Hepatocyte (in vitro differentiated cells): ENCODE measurements at regions not wholly inside any gene's neighbourhood (a gene's known extent, or its start where the extent isn't known, plus 50 kb on each side); places are given as distances from the start of the nearest gene placed in this dataset.

Experiments
- DNase-seq: peaks from one replicate; pipeline ENCODE4 v3.0.0-alpha.2; 2016; ENCODE audit warnings: low spot score
- H2AFZ ChIP-seq: fragments of 200-600 bp; sonication (generic); 2 replicates; pipeline ENCODE4 v1.6.0; 2016; ENCODE audit warnings: antibody characterized with exemption, mild to moderate bottlenecking
- H3K27ac ChIP-seq: fragments of 200-600 bp; sonication (generic); 2 replicates; pipeline ENCODE4 v1.5.1; 2016; ENCODE audit warnings: mild to moderate bottlenecking
- H3K27me3 ChIP-seq: fragments of 200-600 bp; sonication (generic); 2 replicates; pipeline ENCODE4 v1.6.1; 2016
- H3K36me3 ChIP-seq: fragments of 200-600 bp; sonication (generic); replicated peaks from 2 replicates; pipeline ENCODE4 v1.5.1; 2016; ENCODE audit warnings: low read depth; ENCODE audit not compliant: insufficient read depth
- H3K4me1 ChIP-seq: fragments of 200-600 bp; sonication (generic); 2 replicates; pipeline ENCODE4 v1.5.1; 2016; ENCODE audit warnings: mild to moderate bottlenecking, moderate library complexity; ENCODE audit not compliant: insufficient read depth
- H3K4me2 ChIP-seq: fragments of 200-600 bp; sonication (generic); 2 replicates; pipeline ENCODE4 v1.6.0; 2016
- H3K4me3 ChIP-seq: fragments of 200-600 bp; sonication (generic); 2 replicates; pipeline ENCODE4 v1.5.1; 2016; ENCODE audit warnings: mild to moderate bottlenecking
- H3K79me2 ChIP-seq: fragments of 200-600 bp; sonication (generic); 2 replicates; pipeline ENCODE4 v1.6.0; 2017; ENCODE audit warnings: mild to moderate bottlenecking
- H3K9me2 ChIP-seq: fragments of 200-600 bp; sonication (generic); replicated peaks from 2 replicates; pipeline ENCODE4 v1.6.0; 2017; ENCODE audit warnings: mild to moderate bottlenecking; ENCODE audit not compliant: insufficient read depth
- H3K9me3 ChIP-seq: fragments of 200-600 bp; sonication (generic); 2 replicates; pipeline ENCODE4 v1.5.1; 2016; ENCODE audit warnings: low read depth, mild to moderate bottlenecking
- H4K20me1 ChIP-seq: fragments of 200-600 bp; sonication (generic); 2 replicates; pipeline ENCODE4 v1.6.0; 2016; ENCODE audit warnings: mild to moderate bottlenecking; ENCODE audit not compliant: insufficient read depth, poor library complexity, severe bottlenecking
- CTCF ChIP-seq: fragments of 200-600 bp; sonication (generic); IDR thresholded peaks from 2 replicates; pipeline ENCODE4 v1.5.1; 2016; ENCODE audit warnings: antibody characterized with exemption, mild to moderate bottlenecking; ENCODE audit not compliant: poor library complexity
- EZH2 ChIP-seq: fragments of 200-600 bp; sonication (generic); IDR thresholded peaks from 2 replicates; pipeline ENCODE4 v1.6.1; 2016; ENCODE audit warnings: antibody characterized with exemption, mild to moderate bottlenecking, borderline replicate concordance
- EZH2phosphoT487 ChIP-seq: fragments of 200-600 bp; sonication (generic); IDR thresholded peaks from one replicate; pipeline ENCODE4 v1.6.1; 2018; ENCODE audit warnings: antibody characterized with exemption, mild to moderate bottlenecking, low read depth, moderate library complexity; ENCODE audit not compliant: unreplicated experiment, severe bottlenecking
- WGBS: methylation state at CpG from one replicate; pipeline ENCODE4 v1.1.6; 2016; ENCODE audit warnings: low lambda C conversion rate; ENCODE audit errors: missing lambda C conversion rate; 5-methylcytosine and 5-hydroxymethylcytosine counted together

GRCh38 chr6:81894306-81894705 is 141.8 kb upstream of the TENT5A start:
- no peaks in the 10 kb centered on the region for H3K27me3 ChIP-seq
- no peaks in the 10 kb centered on the region for H4K20me1 ChIP-seq
- no peak overlapping the region for H2AFZ ChIP-seq
- H3K9me2 ChIP-seq = no peaks in the 10 kb centered on the region
- peak overlapping the region; percentile 78 for H3K27ac ChIP-seq
- 68% methylated on average over 4 of the region's 4 CpGs for WGBS
- peak overlapping the region; percentile 51 for H3K4me2 ChIP-seq
- peak; percentile 42 for DNase-seq
- no peaks in the 10 kb centered on the region for H3K9me3 ChIP-seq
- no peaks in the 10 kb centered on the region for H3K79me2 ChIP-seq
- H3K36me3 ChIP-seq = no peaks in the 10 kb centered on the region
- H3K4me3 ChIP-seq = no peak overlapping the region
- TF ChIP-seq CTCF (no peak), EZH2phosphoT487 (no peak), EZH2 (no peak)
- peaks cover 17% of the 10 kb centered on the region for H3K4me1 ChIP-seq

- Histone ChIP-seq H3K79me2 (no peaks in the 10 kb centered on the region), H2AFZ (no peak overlapping the region), H3K27ac (peak overlapping the region; percentile 72), H3K9me2 (no peaks in the 10 kb centered on the region), H3K4me1 (peaks cover 12% of the 10 kb centered on the region), H3K4me3 (no peak overlapping the region), H4K20me1 (no peaks in the 10 kb centered on the region), H3K4me2 (peak overlapping the region; percentile 15), H3K27me3 (no peaks in the 10 kb centered on the region), H3K9me3 (no peaks in the 10 kb centered on the region), H3K36me3 (no peaks in the 10 kb centered on the region)
- no peak for DNase-seq
- no peak for TF ChIP-seq EZH2
- no peak for TF ChIP-seq CTCF
- TF ChIP-seq EZH2phosphoT487 = no peak
- 50% methylated on average over 3 of the region's 3 CpGs for WGBS
These were observed 140.4 kb upstream of the TENT5A start for GRCh38 chr6:81892891-81893290.

GRCh38 chr6:81891874-81892273 is 139.4 kb upstream of the TENT5A start:
- Histone ChIP-seq H3K79me2 (no peaks in the 10 kb centered on the region), H3K4me1 (peaks cover 9% of the 10 kb centered on the region), H3K9me2 (no peaks in the 10 kb centered on the region), H3K27me3 (no peaks in the 10 kb centered on the region), H3K9me3 (no peaks in the 10 kb centered on the region), H3K36me3 (no peaks in the 10 kb centered on the region), H3K27ac (no peak overlapping the region), H3K4me3 (no peak overlapping the region), H2AFZ (no peak overlapping the region), H3K4me2 (no peak overlapping the region), H4K20me1 (no peaks in the 10 kb centered on the region)
- no peak for DNase-seq
- TF ChIP-seq CTCF (no peak), EZH2phosphoT487 (no peak), EZH2 (no peak)
- WGBS = 96% methylated on average over 5 of the region's 5 CpGs

- H3K9me2 ChIP-seq = no peaks in the 10 kb centered on the region
- H3K27me3 ChIP-seq = no peaks in the 10 kb centered on the region
- H3K9me3 ChIP-seq = no peaks in the 10 kb centered on the region
- DNase-seq = no peak
- H3K4me1 ChIP-seq = peaks cover 3% of the 10 kb centered on the region
- no peaks in the 10 kb centered on the region for H3K79me2 ChIP-seq
- no peak overlapping the region for H3K27ac ChIP-seq
- TF ChIP-seq CTCF = no peak
- no peak for TF ChIP-seq EZH2phosphoT487
- TF ChIP-seq EZH2 = no peak
- WGBS = 87% methylated on average over 2 of the region's 2 CpGs
- H3K4me3 ChIP-seq = no peak overlapping the region
- no peaks in the 10 kb centered on the region for H3K36me3 ChIP-seq
- no peaks in the 10 kb centered on the region for H4K20me1 ChIP-seq
- H3K4me2 ChIP-seq = no peak overlapping the region
- H2AFZ ChIP-seq = no peak overlapping the region
These were observed 138.4 kb upstream of the TENT5A start for GRCh38 chr6:81890846-81891245.
